ENCODE measurements at regions not wholly inside any gene's neighbourhood (a gene's known extent, or its start where the extent isn't known, plus 50 kb on each side); places are given as distances from the start of the nearest gene placed in this dataset.

- TF ChIP-seq CTCF (IDR thresholded peaks at IDR 0.05; ENCODE audit: control insufficient read depth, insufficient read depth, low read depth, low read length, missing control alignments) = no peak
- H3K4me3 ChIP-seq (ENCODE audit: control insufficient read depth, low read depth, low read length) = no peak overlapping the region
- no peak for DNase-seq (ENCODE audit: low read depth)
Measured at GRCh38 chr20:40368876-40369275, 320.2 kb downstream of the MAFB start.

GRCh38 chr20:40361916-40362315 lies 327.1 kb downstream of the MAFB start:
- TF ChIP-seq CTCF (IDR thresholded peaks at IDR 0.05; ENCODE audit: control insufficient read depth, insufficient read depth, low read depth, low read length, missing control alignments) = no peak

GRCh38 chr20:40359131-40359912 lies 329.7 kb downstream of the MAFB start:
- H3K4me3 ChIP-seq (ENCODE audit: control insufficient read depth, low read depth, low read length) = no peak overlapping the region
- DNase-seq (ENCODE audit: low read depth) = no peak
- no peak for TF ChIP-seq CTCF (IDR thresholded peaks at IDR 0.05; ENCODE audit: control insufficient read depth, insufficient read depth, low read depth, low read length, missing control alignments)

More at GRCh38 chr20:40361916-40362315, 327.1 kb downstream of the MAFB start:
- DNase-seq (ENCODE audit: low read depth) = no peak
- no peak overlapping the region for H3K4me3 ChIP-seq (ENCODE audit: control insufficient read depth, low read depth, low read length)

- no peak overlapping the region for H3K4me3 ChIP-seq (ENCODE audit: control insufficient read depth, low read depth, low read length)
- no peak for DNase-seq (ENCODE audit: low read depth)
- no peak for TF ChIP-seq CTCF (IDR thresholded peaks at IDR 0.05; ENCODE audit: control insufficient read depth, insufficient read depth, low read depth, low read length, missing control alignments)
Measured at GRCh38 chr20:40354880-40355279, 334.2 kb downstream of the MAFB start.

GRCh38 chr20:40343390-40343789 lies 345.6 kb downstream of the MAFB start:
- H3K4me3 ChIP-seq (ENCODE audit: control insufficient read depth, low read depth, low read length) = no peak overlapping the region
- DNase-seq (ENCODE audit: low read depth) = no peak
- TF ChIP-seq CTCF (IDR thresholded peaks at IDR 0.05; ENCODE audit: control insufficient read depth, insufficient read depth, low read depth, low read length, missing control alignments) = no peak

- TF ChIP-seq CTCF (IDR thresholded peaks at IDR 0.05; ENCODE audit: control insufficient read depth, insufficient read depth, low read depth, low read length, missing control alignments) = no peak
- no peak overlapping the region for H3K4me3 ChIP-seq (ENCODE audit: control insufficient read depth, low read depth, low read length)
- DNase-seq (ENCODE audit: low read depth) = no peak
Measured at GRCh38 chr20:40341561-40341960, 347.5 kb downstream of the MAFB start.
